ENCODE measurements at regions not wholly inside any gene's neighbourhood (a gene's known extent, or its start where the extent isn't known, plus 50 kb on each side); places are given as distances from the start of the nearest gene placed in this dataset.

GRCh38 chr3:64276131-64276530 is 50.9 kb upstream of the PRICKLE2 start:
- no peak overlapping the region for H3K27ac Mint-ChIP-seq (ENCODE audit: low read depth, unreplicated experiment)
- H3K4me3 Mint-ChIP-seq (ENCODE audit: unreplicated experiment): no peak overlapping the region
- no peaks in the 10 kb centered on the region for H3K36me3 Mint-ChIP-seq (ENCODE audit: insufficient read depth, unreplicated experiment)
- TF ChIP-seq CTCF (IDR thresholded peaks at IDR 0.05; ENCODE audit: unreplicated experiment): no peak
- peak; percentile 42 for DNase-seq (ENCODE audit: unreplicated experiment)
- intact Hi-C loops (cut with micrococcal nuclease): no loop called here
- H3K4me1 Mint-ChIP-seq (ENCODE audit: insufficient read depth, unreplicated experiment): peaks cover 11% of the 10 kb centered on the region
- POLR2A ChIA-PET: interaction anchor here (0.8 to 1.6 kb wide), 3 partner anchors 8 to 20 kb away, joined by 3 to 5 read pairs (median 4); no protein-coding TSS in a partner anchor
- no TSS peak for BruUV-seq (replicated peaks)
- peaks cover 2% of the 10 kb centered on the region for H3K9me3 Mint-ChIP-seq (ENCODE audit: unreplicated experiment)
- no peaks in the 10 kb centered on the region for H3K27me3 Mint-ChIP-seq (ENCODE audit: insufficient read depth, unreplicated experiment)
- CTCF ChIA-PET: interaction anchor here (0.6 to 1.1 kb wide), 4 partner anchors 8 to 163 kb away, joined by 3 to 6 read pairs (median 3); no protein-coding TSS in a partner anchor
